NCI-H524 (cell line): ENCODE measurements at regions not wholly inside any gene's neighbourhood (a gene's known extent, or its start where the extent isn't known, plus 50 kb on each side); places are given as distances from the start of the nearest gene placed in this dataset.
A peak's percentile ranks its signal among the peaks of the same experiment; 100 is the strongest.

ENCODE experiments used
- DNase-seq, 2 experiments: peaks; one replicate each; lab custom pipeline; 2025; lab: John Stamatoyannopoulos, UW

DNA sequence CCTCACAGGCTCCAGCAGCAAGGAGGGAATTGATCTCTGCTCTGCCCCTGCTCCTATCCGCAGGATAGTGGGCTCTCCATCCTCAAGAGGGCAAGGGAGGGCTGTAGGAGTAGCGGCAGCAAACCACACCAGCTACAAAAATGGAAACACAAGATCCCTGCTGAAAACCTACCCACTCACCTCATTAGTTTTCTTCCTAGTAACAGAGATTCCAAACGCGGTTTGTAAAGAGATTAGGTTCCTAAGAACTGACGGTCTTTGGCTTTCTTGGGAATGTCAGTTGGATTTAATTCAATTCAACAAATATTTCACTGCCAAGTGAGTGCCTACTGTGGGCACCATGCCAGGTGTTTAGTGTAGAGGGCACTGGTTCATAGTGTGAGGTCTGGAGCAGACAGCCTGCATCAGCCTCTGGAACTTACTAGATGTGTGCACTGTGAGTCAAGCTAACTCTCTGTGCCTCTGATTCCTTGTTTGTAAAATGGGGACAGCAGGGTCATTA lies 84.7 kb downstream of the MRPL46 start:
- DNase-seq = peak; percentile 8 to 58

DNA sequence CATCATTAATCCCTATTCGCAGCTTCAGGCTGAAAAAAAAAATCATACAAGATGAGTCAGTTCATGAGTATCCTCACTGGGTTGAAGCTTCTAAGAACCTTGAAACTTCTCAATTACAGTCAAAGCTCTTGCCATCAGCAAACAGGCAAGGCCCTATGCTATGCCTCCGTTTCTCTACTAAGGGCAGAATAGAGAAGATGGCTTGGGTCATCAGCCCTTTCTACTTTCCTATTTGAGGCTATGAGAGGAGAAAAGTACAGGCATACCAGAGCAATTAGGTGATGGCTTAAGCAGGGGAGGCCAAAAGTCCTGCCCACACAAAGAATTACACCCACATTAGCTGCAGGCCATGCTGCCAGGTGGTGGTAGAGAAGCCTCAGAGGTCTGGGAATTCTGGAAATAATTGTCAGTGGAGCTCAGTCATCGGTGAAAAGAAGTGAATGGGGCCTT lies 89.0 kb downstream of the MRPL46 start:
- no peak for DNase-seq

DNA sequence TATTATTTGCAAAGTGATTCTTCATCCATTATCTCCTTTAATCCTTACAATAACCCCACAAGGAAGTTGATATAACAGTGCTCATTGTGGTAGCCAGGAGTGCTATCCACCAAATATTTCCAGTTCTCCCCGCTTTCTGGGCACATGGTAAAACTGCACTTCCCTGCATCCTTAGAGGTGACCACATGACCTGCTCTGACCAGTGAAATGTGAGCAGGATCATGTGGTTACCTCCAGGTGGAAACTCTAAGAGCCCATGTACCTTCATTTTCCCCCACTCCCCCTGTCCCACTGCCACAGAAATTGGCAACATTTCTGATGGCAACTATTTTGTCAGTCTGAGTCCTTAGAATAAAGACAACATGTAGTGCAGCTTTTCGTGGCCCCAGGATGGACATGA lies 89.7 kb downstream of the MRPL46 start:
- no peak for DNase-seq

DNA sequence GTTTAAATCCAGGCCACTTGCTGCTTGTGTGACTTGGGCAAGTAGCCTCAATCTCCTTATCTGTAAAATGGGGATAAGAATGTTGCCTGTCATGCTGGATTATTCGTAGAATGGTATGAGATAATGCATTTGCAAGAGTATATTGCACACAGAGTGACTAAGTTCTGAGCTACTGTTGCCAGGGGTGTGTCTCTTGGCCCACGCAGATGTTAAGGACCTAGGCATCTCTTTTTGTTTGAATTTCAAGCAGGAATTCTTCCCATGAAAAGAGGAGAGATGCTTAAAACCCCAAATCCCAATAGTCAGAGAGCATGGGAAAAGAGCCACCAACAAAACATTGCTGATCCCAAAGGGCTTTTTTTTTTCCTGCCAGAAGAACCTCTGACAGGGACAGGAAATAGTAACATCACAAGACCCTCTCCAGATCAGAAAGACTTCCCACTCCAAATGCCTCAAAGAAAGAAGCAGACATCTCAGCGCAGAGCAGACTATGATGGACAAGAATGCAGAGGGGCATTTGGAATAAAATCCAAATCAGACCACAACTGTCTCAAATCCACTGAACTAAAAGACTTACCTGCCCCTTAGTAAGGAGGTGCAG lies 90.5 kb downstream of the MRPL46 start:
- no peak for DNase-seq

DNA sequence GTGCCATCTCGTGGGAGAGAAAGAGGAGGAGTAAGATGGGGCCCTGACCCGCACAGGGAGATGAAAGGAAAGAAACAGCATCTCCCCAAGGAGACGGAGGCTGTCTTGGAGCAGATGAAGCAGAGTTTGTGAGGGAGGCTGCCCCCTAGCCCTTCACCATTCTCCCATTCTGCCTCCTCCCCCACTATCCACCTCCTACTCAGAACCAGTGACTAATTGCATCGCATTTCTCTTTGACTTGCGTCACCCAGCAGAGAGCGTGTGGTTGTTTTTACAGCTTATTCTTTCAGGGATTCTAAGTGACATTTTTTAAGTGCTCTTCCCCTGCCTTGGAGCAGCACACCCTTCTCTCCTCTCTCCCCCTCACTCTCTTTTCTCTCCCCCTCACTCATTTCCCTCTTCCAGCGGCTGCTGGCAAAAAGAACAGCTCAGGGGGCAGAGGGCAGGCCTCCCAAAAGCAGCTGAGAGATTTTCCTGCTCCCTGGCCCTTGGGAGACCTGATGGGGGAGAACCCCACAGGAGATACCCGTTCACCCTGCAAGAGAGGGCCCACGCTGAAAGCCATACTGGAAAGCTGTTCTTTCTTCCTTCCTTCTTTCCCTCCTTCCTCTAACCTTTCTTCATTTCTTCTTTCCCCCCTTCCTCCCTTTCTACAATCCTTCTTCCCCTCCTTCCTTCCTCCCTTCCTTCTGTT lies 91.8 kb downstream of the MRPL46 start:
- DNase-seq = no peak

DNA sequence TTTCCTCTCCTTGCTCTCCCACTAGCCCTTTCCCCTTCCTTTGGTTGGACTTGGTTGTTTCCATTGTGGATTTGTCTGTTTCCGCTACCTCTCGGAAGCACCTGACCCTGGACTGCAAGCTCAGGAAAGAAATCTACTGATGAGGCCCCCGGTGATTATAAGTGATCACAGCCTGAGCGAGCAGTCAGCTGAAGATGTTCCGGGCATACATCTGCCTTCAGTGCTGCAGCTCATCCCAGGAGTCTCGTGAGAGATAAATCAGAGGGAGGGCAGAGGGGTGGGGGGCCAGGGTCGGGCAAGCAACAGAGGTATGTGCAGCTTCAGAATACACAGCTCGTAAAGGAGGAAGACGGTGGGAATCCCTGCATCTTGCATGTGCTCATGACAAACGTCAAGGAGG lies 102.1 kb downstream of the MRPL46 start:
- no peak for DNase-seq

DNA sequence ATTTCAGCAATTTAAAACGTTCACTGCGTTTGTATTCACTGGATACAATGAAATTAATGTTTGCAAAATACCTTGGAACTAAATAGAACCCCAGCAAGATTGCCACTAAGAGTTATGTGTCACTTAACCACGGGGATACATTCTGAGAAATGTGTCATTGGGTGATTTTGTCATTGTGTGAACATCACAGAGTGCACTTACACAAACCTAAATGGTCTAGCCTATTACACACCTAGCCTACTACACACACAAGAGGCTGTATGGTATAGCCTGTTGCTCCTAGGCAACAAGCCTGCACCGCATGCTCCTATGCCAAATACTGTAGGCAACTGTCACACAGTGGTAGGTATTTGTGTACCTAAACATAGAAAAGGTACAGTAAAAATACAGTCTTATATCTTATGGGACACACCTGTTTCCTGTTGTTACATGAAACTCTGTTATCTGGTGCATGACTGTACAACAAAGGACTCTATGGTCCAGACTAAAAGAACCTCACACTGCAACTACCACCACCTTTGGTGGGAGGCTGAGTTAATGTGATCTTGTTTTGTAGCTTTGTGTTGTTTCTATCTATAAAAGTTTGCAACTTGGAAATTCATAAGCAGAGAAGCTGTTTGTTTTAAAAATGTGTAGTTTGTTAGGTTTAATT lies 92.2 kb upstream of the NTRK3 start:
- DNase-seq = no peak

DNA sequence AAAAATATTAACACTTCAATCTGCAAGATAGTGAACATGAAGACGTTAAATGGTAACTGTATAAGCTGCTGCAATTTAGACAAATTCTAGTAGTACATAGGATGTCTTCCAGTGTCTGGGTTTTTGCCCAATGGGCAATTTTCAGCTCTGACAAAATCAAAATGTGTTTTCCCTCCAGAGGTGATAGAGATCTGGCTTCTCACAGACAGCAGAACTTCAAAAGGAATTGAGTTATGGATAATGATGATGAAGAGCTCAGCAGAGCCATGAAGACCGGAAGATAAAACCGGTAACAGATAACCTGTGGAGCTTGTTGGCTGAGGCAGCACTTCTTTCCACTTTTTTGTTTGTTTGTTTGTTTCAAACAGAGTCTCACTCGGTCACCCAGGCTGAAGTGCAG lies 89.4 kb upstream of the NTRK3 start:
- DNase-seq = no peak

DNA sequence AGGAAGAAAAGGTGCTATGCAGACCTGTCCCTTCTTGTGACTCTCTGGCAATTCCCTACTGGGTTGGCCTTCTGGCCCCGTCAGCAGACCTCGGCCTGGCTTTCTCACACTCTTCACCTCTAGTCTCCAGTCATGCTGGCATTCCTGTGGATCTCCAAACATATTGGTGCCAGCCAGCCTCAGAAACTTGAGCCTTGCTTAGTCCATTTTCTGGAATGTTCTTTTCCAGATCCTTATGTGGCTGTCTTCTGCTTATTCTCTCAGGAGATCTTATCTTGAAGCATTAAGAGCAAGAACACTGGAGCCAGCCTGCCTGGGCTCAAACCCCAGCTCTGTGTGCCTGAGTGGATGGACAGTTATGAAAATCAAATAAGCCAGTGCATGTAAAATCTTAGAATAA lies 88.2 kb upstream of the NTRK3 start:
- no peak for DNase-seq

DNA sequence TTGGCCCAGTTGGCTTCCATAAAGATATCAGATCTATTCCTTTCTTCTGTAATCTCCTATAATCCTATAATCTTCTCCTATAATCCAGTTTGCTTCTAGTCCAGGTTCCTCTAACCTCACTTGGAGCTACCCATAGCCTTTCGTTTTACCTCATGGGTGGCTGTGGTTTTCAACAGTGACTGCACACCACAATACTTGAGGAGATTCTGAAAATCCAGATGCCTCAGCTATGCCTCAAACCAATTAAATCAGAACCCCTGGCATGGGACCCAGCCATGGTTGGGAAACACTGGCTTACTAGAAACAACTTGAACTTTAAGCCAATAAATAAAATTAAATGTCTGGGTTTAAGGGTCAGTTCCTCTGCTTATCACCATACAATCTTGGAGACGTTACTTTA lies 86.1 kb upstream of the NTRK3 start:
- peak in 1 of 2 experiments; percentile 7 for DNase-seq

DNA sequence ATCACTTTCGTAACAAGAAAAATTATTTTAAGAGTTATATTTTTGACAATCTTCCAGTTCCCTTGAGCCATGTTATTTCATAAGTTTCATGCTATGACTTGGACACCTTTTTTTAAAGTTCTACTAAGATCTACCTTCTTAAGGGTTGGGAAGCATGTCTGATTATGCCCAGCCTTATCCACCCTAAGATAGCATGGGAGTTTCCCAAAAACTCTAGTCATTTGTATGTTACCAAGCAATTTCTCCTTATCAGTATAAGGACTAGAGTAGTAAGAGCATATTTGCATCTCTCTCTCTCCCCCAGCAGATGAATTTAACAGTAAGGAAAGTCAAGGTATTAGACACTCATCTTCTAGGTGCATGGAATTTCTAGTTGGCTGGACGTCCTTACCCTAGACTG lies 85.1 kb upstream of the NTRK3 start:
- no peak for DNase-seq

DNA sequence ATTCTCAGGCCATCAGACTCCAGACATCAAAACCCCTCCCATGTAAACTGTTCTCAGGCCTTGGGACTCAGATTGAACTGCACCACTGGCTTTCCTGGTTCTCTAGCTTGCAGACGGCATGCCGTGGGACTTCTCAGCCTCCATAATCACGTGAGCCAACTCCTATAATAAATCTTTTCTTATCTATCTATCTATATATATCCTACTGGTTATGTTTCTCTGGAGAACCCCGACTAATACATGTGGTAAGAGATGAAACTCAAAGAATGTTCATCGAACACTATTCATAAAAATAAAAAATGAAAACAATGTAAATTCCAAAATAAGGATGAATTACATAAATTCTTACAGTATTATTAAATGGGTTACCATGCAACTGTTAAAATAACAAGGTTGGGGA lies 84.5 kb upstream of the NTRK3 start:
- DNase-seq = no peak

DNA sequence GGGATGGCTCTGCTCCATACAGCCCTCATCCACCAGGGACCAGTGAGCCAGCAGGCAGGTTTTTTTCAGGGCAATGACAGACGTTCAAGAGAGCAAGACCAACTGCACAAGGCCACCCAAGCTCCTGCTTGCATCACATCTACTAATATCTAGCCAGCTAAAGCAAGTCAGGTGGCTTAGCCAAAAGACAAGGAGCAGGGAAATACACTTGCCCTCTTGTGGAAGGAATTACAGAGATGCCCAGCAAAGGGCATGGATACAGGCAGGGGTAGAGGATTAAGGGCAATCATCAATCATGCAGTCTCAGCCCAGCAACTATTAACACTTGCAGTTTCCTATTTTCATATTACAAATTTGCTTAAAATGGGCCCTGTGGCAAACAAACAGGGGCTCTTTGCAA lies 81.5 kb upstream of the NTRK3 start:
- peak; percentile 4 to 22 for DNase-seq

DNA sequence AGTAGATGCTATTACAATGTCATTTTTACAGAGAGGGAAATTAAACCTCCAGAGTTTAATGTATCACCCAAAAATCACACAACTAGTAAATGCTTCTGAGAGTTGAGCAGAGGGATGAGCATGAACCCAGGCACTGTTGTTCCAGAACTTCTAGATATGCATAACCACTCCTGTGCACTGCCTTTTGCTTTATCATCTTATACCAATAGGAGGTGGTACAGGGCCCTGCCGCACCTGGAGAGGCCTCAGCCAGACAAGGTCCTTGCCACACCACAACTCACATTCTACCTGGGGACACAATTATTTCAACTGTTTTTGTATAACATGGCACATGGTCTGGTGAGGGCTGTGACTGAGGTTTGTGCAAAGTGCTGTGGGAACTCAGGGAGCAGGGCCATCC lies 78.5 kb upstream of the NTRK3 start:
- DNase-seq = no peak

DNA sequence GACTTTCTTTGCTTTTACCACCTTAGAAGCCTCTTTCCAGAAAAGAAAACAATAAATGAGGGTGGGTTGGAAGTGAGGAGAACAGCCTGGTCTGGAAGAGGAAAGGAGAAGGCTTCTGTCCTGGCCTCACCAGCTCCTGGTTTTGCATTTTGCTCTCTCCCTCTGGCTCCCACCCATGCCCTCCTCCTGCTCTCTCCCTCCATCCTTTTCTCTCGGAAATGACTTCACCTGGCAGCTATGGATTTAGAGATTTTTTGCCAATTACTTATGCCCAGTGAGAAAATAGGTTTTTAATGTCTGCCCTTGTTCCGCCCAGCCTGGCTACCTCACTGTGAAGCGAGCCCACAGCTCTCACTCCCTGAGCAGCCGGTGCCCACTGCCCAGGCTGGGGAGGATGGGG lies 77.9 kb upstream of the NTRK3 start:
- no peak for DNase-seq

DNA sequence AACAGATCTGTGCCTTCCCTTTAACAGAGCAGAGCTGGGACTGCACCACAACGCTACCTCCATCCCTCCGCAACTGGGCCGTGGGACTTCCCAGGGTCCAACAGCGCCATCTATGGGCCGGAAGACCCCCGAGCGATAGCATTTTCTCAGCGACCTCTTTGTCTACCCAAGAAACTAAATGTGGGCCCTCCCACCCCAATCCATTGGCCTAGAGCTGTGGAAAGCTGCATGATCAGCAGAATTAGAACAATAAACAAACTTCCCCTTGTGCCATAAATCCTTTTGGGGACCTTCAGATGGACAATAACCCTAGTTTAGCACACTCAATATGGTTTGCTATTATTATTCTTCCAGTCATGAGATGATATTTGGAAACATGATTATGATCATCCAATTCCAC lies 74.8 kb upstream of the NTRK3 start:
- peak; percentile 68 to 83 for DNase-seq

DNA sequence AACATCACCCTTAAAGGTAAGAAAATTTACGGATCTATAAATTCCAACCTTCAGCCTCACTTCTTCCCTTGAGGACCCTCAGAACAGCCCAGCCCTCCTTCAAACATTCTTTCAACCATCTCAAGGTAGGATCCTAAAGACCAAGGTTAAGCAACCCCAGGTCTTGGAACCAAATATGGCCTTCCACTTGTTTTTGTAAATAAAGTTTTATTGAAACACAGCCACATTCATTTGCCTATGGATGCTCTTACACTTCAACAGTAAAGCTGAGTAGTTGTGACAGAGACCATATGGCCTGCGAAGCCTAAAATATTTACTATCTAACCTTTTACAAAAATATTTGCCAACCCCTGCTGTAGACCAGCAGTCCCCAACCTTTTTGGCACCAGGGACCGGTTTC lies 70.4 kb upstream of the NTRK3 start:
- no peak for DNase-seq

DNA sequence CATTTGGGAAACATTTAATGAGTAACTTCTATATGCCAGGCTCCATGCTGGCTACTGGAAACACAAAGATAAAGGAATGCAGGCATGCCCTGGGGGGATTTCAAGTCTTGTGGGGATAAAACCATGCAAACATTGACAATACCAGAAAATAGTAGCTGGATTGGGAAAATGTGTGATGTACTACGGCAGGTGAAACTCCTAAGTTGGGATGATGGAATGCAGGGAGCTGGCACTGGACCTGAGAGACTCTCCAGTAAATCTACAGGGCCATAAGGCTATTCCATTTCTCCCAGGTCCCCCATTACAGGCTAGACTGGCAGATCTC lies 68.2 kb upstream of the NTRK3 start:
- DNase-seq = no peak

DNA sequence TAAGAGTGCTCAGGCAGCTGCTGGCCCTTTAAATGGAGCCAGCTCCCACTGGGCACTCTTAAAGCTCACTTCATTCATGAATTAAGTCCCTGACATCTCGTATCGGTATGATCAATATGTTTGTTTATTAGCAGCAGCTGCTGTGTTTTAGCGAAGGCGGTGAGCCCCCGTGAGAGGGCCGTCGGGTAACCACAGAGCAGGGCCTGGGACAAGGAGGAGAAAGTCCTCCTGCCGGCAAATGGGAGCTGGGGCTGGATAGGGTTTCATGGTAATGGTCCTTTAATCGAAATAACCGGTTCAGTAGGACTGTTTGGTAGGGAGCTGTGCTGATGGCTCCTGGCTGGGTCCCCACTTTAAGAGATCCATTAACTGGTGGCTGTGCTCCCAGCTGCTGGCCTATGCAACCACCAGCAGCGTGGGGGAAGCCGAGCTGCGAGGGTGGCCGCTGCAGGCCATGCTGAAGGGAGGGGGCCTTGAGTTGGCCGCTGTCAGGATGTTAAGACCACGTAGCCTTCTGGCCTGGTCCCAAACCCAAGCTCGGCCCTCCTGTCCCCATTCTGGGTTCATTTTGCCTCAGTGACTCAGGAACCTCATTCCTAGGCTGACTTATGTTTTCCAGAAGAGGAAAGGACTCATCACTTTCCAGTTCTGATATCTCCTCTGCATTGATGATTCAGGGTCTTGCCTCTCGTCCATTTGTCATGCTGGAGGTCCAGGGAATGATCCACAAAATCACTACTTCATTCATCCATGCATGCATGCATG lies 67.6 kb upstream of the NTRK3 start:
- DNase-seq = no peak

DNA sequence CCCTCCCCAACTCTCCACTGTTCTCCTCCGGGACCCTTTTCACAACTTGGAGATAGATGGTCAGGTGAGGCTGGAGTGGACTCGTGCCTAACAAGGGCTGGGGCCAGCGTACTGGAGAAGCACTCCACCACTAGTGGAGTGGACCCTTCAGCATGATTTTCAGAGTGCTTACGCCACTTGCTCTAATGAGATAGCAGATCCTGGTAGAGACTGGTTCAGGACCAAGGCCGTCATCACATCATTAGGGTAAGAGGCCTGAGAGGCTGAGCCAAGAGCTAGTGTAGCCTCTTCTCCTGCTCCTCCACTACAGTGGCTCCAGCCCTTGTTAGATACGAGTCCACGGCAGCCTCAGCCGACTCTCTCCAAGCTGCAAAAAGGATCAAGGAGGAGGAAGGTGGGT lies 66.9 kb upstream of the NTRK3 start:
- no peak for DNase-seq

DNA sequence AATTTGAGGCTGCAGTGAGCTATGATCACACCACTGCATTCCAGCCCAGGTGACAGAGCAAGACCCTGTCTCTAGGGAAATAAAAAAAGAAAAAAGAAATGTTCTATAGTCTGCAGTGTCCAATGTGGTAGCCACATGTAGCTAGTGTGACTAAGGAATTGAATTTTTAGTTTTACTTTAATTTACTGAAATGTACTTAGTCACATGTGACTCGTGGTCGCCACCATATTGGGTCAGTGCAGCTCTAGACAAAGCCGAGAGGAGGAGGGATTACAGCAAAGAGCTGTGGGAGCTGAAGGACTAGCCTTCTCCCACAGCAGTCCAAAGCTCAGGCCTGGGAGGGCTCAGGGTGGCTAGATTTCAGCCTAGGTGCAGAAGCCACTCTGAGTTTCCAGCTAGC lies 65.9 kb upstream of the NTRK3 start:
- no peak for DNase-seq

DNA sequence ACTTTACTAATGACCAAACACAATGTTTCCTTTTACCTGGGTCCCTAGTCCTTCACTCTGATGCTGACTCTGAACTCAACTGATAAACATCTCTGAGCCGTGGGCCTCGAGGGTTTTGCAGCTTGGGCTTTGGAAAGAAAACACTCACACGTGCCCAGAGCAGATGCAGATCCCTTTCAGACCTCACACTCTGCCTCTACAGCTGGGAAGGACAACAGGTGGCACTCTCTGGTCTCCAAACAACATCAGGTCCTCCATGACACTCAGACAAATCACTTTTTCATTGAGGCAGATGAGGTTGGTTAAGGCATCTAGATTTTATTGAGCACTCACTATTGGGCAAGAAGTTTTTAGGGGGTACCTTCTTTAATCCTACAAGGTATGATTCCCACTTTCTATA lies 64.7 kb upstream of the NTRK3 start:
- DNase-seq = peak; percentile 56 to 62

DNA sequence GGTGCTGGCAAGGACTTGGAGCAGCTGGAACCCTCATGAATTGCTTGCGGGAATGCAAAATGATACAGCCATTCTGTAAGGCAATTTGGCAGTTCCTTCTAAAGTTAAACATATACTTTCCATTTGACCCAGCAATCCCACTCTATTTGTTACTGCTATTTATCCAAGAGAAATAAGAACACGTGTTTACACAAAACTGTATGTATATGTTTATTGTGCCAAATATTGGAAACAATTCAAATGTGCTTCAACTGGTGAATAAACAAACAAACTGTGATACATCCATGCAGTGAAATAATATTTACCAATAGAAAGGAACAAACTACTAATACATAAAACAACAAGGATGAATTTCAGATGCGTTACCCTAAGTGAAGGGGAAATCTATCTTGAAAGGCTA lies 60.0 kb upstream of the NTRK3 start:
- no peak for DNase-seq
